GM23338 (cell line): ENCODE measurements at regions not wholly inside any gene's neighbourhood (a gene's known extent, or its start where the extent isn't known, plus 50 kb on each side); places are given as distances from the start of the nearest gene placed in this dataset.

Source experiments
- ATAC-seq: fragments of 200-7000 bp; cut with Tn5 transposase; 3 replicates; pipeline ENCODE4 v1.9.1; 2020
- DNase-seq: peaks from one replicate; pipeline ENCODE4 v3.0.0-alpha.2; 2015; ENCODE audit warnings: low spot score
- H2AFZ ChIP-seq: fragments of 200-600 bp; sonication (generic); 2 replicates; pipeline ENCODE4 v1.8.0; 2016; ENCODE audit warnings: antibody characterized with exemption, mild to moderate bottlenecking, moderate library complexity
- H3F3A ChIP-seq: fragments of 200-600 bp; sonication (generic); replicated peaks from 2 replicates; pipeline ENCODE4 v1.8.0; 2017; ENCODE audit warnings: antibody characterized with exemption, mixed run types, low read depth
- H3K27ac ChIP-seq: fragments of 200-600 bp; sonication (generic); 2 replicates; pipeline ENCODE4 v1.6.1; 2016; ENCODE audit warnings: low read depth
- H3K27me3 ChIP-seq: fragments of 200-600 bp; sonication (generic); 2 replicates; pipeline ENCODE4 v1.8.0; 2016; ENCODE audit warnings: mild to moderate bottlenecking, mixed run types, moderate library complexity; ENCODE audit not compliant: insufficient read depth
- H3K36me3 ChIP-seq: fragments of 200-600 bp; sonication (generic); 2 replicates; pipeline ENCODE4 v1.8.0; 2016; ENCODE audit warnings: mild to moderate bottlenecking; ENCODE audit not compliant: insufficient read depth
- H3K4me1 ChIP-seq: fragments of 200-600 bp; sonication (generic); 2 replicates; pipeline ENCODE4 v1.8.0; 2016; ENCODE audit warnings: mild to moderate bottlenecking, moderate library complexity; ENCODE audit not compliant: insufficient read depth
- H3K4me2 ChIP-seq: fragments of 200-600 bp; sonication (generic); 2 replicates; pipeline ENCODE4 v1.7.1; 2017; ENCODE audit warnings: mixed run types
- H3K4me3 ChIP-seq: fragments of 200-600 bp; sonication (generic); 2 replicates; pipeline ENCODE4 v1.6.1; 2016; ENCODE audit warnings: mixed run types
- H3K79me2 ChIP-seq: fragments of 200-600 bp; sonication (generic); replicated peaks from 2 replicates; pipeline ENCODE4 v1.8.0; 2017; ENCODE audit warnings: mild to moderate bottlenecking; ENCODE audit not compliant: insufficient read depth
- H3K9me2 ChIP-seq: fragments of 200-600 bp; sonication (generic); 2 replicates; pipeline ENCODE4 v1.8.0; 2017; ENCODE audit not compliant: insufficient read depth
- H4K20me1 ChIP-seq: fragments of 200-600 bp; sonication (generic); replicated peaks from 2 replicates; pipeline ENCODE4 v1.8.0; 2017; ENCODE audit warnings: mild to moderate bottlenecking; ENCODE audit not compliant: insufficient read depth
- H3K27ac Mint-ChIP-seq: 2 replicates; pipeline ENCODE4 v1.8.0; 2020; ENCODE audit warnings: inconsistent platforms, mild to moderate bottlenecking, moderate library complexity, mixed read lengths
- H3K27me3 Mint-ChIP-seq: 3 replicates; pipeline ENCODE4 v1.8.0; 2022; ENCODE audit warnings: low read depth, mild to moderate bottlenecking, moderate library complexity, mixed read lengths, inconsistent platforms; ENCODE audit not compliant: insufficient read depth, poor library complexity
- H3K36me3 Mint-ChIP-seq: 3 replicates; pipeline ENCODE4 v1.8.0; 2021; ENCODE audit warnings: low read depth, mild to moderate bottlenecking, inconsistent platforms, moderate library complexity, mixed read lengths
- H3K4me1 Mint-ChIP-seq: 3 replicates; pipeline ENCODE4 v1.8.0; 2020; ENCODE audit warnings: mild to moderate bottlenecking, inconsistent platforms, mixed read lengths
- H3K4me3 Mint-ChIP-seq: 3 replicates; pipeline ENCODE4 v1.8.0; 2021; ENCODE audit warnings: moderate library complexity, mild to moderate bottlenecking, inconsistent platforms, mixed read lengths
- H3K9me3 Mint-ChIP-seq: 3 replicates; pipeline ENCODE4 v1.8.0; 2020; ENCODE audit warnings: moderate library complexity, mild to moderate bottlenecking, inconsistent platforms, mixed read lengths
- POLR2AphosphoS5 ChIP-seq: IDR thresholded peaks from 2 replicates; pipeline ENCODE4 v1.6.1; 2016; ENCODE audit warnings: antibody characterized with exemption, low read depth
- ZNF114 ChIP-seq: fragments of 250-450 bp; sonication (Bioruptor Pico); IDR thresholded peaks from 2 replicates; pipeline ENCODE4 v1.5.0; 2020; ENCODE audit warnings: mild to moderate bottlenecking, moderate library complexity
- TF ChIP-seq, protein P1 (sequence below), 2 experiments: fragments of 200-600 bp in 1 of 2; sonication (generic) in 1 of 2; conservative IDR thresholded peaks; 2 replicates each; pipeline versions ENCODE4 v1.5.1 to v1.6.1; 2016 to 2017; ENCODE audit warnings: antibody characterized with exemption in 2 of 2, low read depth in 2 of 2, mild to moderate bottlenecking in 2 of 2, moderate library complexity in 1 of 2
- TF ChIP-seq, protein P2 (sequence below): fragments of 250-450 bp; sonication (Bioruptor Pico); IDR thresholded peaks from 2 replicates; pipeline ENCODE4 v1.5.0; 2020; ENCODE audit warnings: mild to moderate bottlenecking, moderate library complexity
- TF ChIP-seq, protein P3 (sequence below): IDR thresholded peaks from one replicate; pipeline ENCODE4 v1.6.1; 2018; ENCODE audit warnings: antibody characterized with exemption; ENCODE audit not compliant: unreplicated experiment

DNA sequence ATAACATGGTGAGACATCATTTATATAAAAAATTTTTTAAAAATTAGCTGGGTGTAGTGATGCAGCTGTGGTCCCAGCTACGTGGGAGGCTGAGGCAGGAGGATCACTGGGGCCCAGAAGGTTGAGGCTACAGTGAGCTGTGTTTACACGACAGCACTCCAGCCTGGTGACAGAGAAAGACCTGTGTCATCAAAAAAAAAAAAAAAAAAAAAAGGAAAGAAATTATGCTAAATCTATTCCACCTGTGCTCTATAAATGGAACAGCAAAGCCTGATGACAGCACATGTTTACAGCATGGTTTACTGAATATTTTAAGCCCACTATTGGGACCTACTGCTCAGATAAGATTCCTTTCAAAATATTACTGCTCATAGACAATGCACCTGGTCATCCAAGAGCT, 217.6 kb downstream of the PRDM2 start:
- H3K27me3 ChIP-seq: no peaks in the 10 kb centered on the region
- H4K20me1 ChIP-seq: no peaks in the 10 kb centered on the region
- H3F3A ChIP-seq: no peaks in the 10 kb centered on the region

DNA sequence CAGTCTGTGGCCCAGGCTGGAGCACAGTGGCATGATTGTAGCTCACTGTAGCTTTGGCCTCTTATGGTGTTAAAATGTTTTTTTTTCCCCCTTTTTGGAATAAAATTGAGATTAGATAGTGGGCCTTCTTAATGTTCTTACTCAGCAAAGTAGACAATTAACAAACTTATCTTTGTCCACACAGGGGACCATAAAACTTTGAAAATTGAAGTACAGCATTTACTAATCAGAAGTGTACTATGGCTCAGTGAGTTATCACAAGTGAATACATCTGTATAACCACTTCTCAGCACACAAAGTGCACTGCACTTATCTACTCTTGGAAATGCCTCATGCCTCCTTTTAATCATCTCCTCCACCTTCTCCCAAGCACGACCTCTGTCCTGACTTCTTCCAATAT, 218.9 kb downstream of the PRDM2 start:
- peaks cover 24% of the 10 kb centered on the region for H3K9me3 Mint-ChIP-seq
- no peaks in the 10 kb centered on the region for H3K79me2 ChIP-seq
- H3K27ac ChIP-seq: no peak overlapping the region
- H3K27ac Mint-ChIP-seq: no peak overlapping the region
- H3K4me3 Mint-ChIP-seq: no peak overlapping the region
- no peak overlapping the region for H3K4me3 ChIP-seq
- H3K4me2 ChIP-seq: no peak overlapping the region
- DNase-seq: no peak
- H3K4me1 Mint-ChIP-seq: peaks cover 4% of the 10 kb centered on the region; the same call in 2 of the 3 replicates
- peaks cover 4% of the 10 kb centered on the region; the same call in 1 of the 2 replicates for H3K9me2 ChIP-seq
- H3F3A ChIP-seq: no peaks in the 10 kb centered on the region
- no peaks in the 10 kb centered on the region; the same call in 1 of the 2 replicates for H3K36me3 ChIP-seq
- peaks cover 7% of the 10 kb centered on the region for H3K27me3 Mint-ChIP-seq
- H3K36me3 Mint-ChIP-seq: peaks cover 4% of the 10 kb centered on the region; the same call in 2 of the 3 replicates
- no peaks in the 10 kb centered on the region for H4K20me1 ChIP-seq
- no peak overlapping the region for H2AFZ ChIP-seq
- no peak for ATAC-seq
- H3K4me1 ChIP-seq: no peaks in the 10 kb centered on the region
- H3K27me3 ChIP-seq: no peaks in the 10 kb centered on the region
- no peak for TF ChIP-seq POLR2AphosphoS5
- TF ChIP-seq, protein P1, sequence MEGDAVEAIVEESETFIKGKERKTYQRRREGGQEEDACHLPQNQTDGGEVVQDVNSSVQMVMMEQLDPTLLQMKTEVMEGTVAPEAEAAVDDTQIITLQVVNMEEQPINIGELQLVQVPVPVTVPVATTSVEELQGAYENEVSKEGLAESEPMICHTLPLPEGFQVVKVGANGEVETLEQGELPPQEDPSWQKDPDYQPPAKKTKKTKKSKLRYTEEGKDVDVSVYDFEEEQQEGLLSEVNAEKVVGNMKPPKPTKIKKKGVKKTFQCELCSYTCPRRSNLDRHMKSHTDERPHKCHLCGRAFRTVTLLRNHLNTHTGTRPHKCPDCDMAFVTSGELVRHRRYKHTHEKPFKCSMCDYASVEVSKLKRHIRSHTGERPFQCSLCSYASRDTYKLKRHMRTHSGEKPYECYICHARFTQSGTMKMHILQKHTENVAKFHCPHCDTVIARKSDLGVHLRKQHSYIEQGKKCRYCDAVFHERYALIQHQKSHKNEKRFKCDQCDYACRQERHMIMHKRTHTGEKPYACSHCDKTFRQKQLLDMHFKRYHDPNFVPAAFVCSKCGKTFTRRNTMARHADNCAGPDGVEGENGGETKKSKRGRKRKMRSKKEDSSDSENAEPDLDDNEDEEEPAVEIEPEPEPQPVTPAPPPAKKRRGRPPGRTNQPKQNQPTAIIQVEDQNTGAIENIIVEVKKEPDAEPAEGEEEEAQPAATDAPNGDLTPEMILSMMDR (conservative IDR thresholded peaks at IDR 0.05; ENCODE audit: low read depth in 2 of 2): no peak
- TF ChIP-seq, protein P2, sequence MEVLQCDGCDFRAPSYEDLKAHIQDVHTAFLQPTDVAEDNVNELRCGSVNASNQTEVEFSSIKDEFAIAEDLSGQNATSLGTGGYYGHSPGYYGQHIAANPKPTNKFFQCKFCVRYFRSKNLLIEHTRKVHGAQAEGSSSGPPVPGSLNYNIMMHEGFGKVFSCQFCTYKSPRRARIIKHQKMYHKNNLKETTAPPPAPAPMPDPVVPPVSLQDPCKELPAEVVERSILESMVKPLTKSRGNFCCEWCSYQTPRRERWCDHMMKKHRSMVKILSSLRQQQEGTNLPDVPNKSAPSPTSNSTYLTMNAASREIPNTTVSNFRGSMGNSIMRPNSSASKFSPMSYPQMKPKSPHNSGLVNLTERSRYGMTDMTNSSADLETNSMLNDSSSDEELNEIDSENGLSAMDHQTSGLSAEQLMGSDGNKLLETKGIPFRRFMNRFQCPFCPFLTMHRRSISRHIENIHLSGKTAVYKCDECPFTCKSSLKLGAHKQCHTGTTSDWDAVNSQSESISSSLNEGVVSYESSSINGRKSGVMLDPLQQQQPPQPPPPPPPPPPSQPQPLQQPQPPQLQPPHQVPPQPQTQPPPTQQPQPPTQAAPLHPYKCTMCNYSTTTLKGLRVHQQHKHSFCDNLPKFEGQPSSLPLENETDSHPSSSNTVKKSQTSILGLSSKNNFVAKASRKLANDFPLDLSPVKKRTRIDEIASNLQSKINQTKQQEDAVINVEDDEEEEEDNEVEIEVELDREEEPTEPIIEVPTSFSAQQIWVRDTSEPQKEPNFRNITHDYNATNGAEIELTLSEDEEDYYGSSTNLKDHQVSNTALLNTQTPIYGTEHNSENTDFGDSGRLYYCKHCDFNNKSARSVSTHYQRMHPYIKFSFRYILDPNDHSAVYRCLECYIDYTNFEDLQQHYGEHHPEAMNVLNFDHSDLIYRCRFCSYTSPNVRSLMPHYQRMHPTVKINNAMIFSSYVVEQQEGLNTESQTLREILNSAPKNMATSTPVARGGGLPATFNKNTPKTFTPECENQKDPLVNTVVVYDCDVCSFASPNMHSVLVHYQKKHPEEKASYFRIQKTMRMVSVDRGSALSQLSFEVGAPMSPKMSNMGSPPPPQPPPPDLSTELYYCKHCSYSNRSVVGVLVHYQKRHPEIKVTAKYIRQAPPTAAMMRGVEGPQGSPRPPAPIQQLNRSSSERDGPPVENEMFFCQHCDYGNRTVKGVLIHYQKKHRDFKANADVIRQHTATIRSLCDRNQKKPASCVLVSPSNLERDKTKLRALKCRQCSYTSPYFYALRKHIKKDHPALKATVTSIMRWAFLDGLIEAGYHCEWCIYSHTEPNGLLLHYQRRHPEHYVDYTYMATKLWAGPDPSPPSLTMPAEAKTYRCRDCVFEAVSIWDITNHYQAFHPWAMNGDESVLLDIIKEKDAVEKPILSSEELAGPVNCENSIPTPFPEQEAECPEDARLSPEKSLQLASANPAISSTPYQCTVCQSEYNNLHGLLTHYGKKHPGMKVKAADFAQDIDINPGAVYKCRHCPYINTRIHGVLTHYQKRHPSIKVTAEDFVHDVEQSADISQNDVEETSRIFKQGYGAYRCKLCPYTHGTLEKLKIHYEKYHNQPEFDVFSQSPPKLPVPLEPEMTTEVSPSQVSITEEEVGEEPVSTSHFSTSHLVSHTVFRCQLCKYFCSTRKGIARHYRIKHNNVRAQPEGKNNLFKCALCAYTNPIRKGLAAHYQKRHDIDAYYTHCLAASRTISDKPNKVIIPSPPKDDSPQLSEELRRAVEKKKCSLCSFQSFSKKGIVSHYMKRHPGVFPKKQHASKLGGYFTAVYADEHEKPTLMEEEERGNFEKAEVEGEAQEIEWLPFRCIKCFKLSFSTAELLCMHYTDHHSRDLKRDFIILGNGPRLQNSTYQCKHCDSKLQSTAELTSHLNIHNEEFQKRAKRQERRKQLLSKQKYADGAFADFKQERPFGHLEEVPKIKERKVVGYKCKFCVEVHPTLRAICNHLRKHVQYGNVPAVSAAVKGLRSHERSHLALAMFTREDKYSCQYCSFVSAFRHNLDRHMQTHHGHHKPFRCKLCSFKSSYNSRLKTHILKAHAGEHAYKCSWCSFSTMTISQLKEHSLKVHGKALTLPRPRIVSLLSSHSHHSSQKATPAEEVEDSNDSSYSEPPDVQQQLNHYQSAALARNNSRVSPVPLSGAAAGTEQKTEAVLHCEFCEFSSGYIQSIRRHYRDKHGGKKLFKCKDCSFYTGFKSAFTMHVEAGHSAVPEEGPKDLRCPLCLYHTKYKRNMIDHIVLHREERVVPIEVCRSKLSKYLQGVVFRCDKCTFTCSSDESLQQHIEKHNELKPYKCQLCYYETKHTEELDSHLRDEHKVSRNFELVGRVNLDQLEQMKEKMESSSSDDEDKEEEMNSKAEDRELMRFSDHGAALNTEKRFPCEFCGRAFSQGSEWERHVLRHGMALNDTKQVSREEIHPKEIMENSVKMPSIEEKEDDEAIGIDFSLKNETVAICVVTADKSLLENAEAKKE (CRISPR knock-in tag): no peak
- TF ChIP-seq ZNF114 (CRISPR knock-in tag): no peak
- TF ChIP-seq, protein P3, sequence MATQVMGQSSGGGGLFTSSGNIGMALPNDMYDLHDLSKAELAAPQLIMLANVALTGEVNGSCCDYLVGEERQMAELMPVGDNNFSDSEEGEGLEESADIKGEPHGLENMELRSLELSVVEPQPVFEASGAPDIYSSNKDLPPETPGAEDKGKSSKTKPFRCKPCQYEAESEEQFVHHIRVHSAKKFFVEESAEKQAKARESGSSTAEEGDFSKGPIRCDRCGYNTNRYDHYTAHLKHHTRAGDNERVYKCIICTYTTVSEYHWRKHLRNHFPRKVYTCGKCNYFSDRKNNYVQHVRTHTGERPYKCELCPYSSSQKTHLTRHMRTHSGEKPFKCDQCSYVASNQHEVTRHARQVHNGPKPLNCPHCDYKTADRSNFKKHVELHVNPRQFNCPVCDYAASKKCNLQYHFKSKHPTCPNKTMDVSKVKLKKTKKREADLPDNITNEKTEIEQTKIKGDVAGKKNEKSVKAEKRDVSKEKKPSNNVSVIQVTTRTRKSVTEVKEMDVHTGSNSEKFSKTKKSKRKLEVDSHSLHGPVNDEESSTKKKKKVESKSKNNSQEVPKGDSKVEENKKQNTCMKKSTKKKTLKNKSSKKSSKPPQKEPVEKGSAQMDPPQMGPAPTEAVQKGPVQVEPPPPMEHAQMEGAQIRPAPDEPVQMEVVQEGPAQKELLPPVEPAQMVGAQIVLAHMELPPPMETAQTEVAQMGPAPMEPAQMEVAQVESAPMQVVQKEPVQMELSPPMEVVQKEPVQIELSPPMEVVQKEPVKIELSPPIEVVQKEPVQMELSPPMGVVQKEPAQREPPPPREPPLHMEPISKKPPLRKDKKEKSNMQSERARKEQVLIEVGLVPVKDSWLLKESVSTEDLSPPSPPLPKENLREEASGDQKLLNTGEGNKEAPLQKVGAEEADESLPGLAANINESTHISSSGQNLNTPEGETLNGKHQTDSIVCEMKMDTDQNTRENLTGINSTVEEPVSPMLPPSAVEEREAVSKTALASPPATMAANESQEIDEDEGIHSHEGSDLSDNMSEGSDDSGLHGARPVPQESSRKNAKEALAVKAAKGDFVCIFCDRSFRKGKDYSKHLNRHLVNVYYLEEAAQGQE: no peak

More for the DNA sequence above, 217.6 kb downstream of the PRDM2 start:
- Mint-ChIP-seq H3K4me3 (no peak overlapping the region), H3K27ac (no peak overlapping the region), H3K9me3 (peaks cover 24% of the 10 kb centered on the region), H3K27me3 (peaks cover 7% of the 10 kb centered on the region), H3K36me3 (peaks cover 4% of the 10 kb centered on the region; the same call in 2 of the 3 replicates), H3K4me1 (peaks cover 4% of the 10 kb centered on the region; the same call in 2 of the 3 replicates)
- H3K27ac ChIP-seq: no peak overlapping the region
- H3K9me2 ChIP-seq: 0 out of 2 replicates have a peak, but pooled peaks cover 2% of the 10 kb centered on the region
- TF ChIP-seq ZNF114 (CRISPR knock-in tag): no peak
- TF ChIP-seq, protein P1 (conservative IDR thresholded peaks at IDR 0.05; ENCODE audit: low read depth in 2 of 2): no peak
- no peak for ATAC-seq
- H3K4me1 ChIP-seq: no peaks in the 10 kb centered on the region
- no peaks in the 10 kb centered on the region; the same call in 1 of the 2 replicates for H3K36me3 ChIP-seq
- no peak overlapping the region for H3K4me3 ChIP-seq
- DNase-seq: no peak
- no peaks in the 10 kb centered on the region for H3K79me2 ChIP-seq
- H3K4me2 ChIP-seq: no peak overlapping the region
- no peak overlapping the region for H2AFZ ChIP-seq
